ENCODE measurements at regions not wholly inside any gene's neighbourhood (a gene's known extent, or its start where the extent isn't known, plus 50 kb on each side); places are given as distances from the start of the nearest gene placed in this dataset.

DNA sequence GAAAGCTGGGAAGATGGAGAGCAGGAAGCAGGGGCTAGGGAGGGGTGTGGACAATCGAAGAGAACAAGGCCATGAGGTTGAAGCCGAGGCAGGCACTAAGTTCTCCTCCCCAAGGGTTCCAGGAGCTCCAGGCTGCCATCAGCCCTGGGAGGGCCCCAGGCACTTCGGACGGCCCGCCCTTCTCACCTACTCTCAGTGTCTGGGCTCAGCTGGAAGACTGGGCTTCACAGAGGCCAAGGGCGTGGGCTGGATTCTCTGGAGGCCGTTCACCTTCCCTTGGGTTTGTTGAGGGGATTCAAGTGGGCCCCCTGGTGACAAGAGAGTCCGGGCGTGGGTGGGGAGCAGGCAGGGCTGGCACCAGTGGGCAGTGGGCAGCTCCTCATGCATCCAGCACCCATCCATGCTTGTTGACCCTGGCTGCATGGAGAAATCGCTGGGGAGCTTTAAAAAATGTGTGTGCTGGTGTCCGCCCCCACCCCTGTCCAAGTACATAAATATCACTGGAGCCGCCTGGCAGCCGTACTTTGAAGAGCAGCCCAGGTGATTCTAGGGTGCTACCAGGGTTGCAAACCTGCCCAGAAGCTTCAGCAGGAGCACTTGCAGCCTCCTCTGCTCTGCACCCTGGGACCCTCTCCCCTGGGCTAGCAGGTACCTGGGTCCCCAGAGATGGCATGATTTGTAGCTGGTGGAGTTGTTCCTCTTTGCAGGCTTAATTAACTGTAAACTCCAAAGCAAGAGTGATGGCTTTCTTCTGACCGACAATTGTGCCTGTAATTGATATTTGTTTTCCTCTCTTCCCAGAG, 74.3 kb downstream of the RTL6 start:
- no peak for DNase-seq

DNA sequence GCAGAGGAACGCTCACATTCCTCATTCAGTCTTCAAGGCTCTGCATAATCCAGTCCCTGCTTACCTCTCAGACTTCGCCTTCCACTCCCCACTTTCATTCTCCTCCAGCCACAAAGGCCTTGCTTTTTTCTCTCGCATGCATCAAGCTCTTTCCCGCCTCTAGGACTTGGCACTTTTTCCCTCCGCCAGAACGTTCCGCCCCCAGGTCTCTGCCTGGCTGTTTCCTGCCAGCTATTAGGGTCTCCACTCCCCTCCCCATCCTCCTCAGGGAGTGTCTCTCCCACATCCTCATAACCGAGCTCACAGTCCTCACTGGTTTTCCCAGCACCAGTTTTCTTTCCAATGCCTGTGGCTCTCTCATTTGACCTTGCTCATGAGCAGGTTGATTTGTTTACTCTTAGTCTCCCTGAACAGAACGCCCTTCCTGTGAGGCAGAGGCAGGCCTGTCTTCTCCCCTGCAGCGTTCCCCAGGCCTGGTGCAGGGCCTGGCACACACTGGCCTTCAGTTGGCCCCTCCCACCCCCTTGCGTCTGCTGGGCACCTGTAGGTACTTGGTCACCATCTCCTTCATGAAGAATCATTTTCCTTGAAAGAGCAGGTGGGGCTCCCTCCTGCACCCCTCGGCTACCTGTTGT, 75.2 kb downstream of the RTL6 start:
- DNase-seq: no peak

DNA sequence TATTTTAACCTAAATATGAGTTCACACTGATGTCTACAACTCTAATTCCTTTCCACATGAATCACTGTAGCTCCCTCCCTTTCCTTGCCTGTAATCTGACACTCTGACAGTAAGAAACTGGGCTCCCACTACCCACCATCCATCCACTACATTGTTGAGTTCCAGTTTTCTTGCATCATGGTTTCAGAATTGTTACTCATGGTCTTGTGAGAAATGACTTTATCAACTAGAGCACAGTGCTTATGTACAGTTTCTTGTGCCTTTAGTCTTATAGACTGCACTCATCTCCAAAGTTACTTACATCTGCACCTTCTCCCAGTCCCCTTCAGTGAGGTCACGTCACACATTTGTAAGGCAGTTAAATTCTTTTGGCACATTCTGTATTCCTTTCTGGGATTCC, 78.6 kb downstream of the RTL6 start:
- DNase-seq: no peak

- DNase-seq: no peak
Observed at GRCh38 chr22:44413211-44413610, 84.8 kb downstream of the RTL6 start.

- DNase-seq: no peak
Observed at GRCh38 chr22:44412136-44412731, 85.8 kb downstream of the RTL6 start.

GRCh38 chr22:44411226-44412135, 86.6 kb downstream of the RTL6 start:
- DNase-seq: no peak

DNA sequence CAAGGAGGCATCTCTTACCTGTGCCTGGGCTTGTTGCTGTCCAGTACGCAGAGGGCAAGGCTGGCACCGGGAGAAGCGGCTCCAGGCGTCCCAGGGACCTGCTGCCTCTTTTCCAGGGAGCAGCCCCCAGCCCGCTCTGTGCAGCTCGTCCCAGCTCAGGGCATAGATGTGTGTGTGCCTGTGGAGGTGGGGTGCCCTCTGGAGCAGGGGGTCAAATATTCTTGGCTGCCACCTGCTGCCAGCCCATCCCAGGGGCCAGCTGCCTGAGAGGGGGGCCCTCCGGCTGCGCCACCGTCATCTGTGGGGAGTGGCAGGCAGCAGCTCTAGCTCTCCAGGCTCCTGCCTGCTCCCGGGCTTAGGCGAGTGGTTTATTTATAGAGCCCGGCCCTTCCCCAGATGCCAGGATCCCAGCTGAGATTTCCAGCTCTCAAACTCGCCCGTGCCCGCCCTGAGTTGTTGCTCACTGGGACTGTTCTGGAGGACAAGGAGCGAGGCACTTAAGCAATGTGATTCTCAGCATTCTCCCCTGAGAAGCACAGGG, 87.5 kb downstream of the RTL6 start:
- DNase-seq: no peak

- DNase-seq: no peak
Observed at GRCh38 chr22:44409974-44410316, 88.1 kb downstream of the RTL6 start.

- DNase-seq: no peak
Observed at GRCh38 chr22:44409211-44409973, 88.6 kb downstream of the RTL6 start.

DNA sequence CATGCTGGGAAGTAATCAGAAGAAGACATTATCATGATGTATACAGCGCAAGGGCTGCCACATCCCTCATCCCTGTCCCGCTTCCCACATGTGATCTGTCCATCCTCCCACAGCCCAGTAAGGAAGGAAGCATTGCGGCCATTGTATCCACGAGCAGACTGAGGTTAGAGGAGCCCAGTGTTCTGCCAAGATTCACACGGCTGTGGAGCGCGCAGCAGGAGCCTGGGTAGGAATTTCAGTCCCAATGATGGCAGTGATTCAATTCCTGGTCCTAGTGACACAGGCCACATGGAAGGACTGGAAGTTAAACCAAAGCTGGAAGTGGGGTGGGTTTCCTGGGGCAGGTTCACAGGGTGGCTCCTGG, 89.2 kb downstream of the RTL6 start:
- no peak for DNase-seq

- no peak for DNase-seq
Observed at GRCh38 chr22:44407987-44408828, 89.8 kb downstream of the RTL6 start.

DNA sequence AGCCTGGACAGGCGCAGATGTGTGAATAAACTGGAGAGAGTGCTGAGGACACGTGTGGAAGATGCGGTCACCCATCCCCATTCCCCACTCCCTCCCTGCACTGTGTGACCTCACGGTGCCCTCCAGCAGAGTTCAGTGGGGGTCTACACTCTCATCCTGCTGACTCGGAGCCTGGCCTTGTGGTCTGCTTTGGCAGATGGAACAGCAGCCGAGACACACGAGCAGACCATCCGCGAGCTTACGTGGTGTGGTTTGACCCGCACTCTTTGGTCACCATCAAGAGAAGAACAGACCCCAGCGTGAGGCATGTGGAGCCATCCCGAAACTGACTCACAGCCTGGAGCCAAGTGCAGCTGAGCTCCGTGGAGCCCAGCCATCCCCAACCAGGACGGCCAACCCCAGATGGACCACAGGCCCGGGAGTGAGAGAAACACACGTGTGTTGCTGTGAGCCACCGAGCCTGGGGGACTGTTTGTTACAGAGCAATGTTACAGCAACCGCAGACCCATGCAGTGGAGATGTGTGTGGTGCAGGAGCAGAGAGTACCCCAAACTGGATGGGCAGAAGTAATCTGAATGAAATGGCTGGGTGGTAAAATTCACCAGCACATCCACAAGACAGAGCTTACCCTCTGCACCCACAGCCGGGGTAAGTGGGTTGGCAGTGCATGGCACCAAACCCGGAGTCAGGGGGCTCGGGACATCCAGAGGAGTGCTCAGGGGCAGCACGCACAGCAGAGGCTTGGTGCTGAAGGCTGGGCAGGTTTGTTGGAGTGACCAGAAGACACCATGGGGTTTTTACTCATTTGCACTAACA, 90.7 kb downstream of the RTL6 start:
- DNase-seq: no peak

DNA sequence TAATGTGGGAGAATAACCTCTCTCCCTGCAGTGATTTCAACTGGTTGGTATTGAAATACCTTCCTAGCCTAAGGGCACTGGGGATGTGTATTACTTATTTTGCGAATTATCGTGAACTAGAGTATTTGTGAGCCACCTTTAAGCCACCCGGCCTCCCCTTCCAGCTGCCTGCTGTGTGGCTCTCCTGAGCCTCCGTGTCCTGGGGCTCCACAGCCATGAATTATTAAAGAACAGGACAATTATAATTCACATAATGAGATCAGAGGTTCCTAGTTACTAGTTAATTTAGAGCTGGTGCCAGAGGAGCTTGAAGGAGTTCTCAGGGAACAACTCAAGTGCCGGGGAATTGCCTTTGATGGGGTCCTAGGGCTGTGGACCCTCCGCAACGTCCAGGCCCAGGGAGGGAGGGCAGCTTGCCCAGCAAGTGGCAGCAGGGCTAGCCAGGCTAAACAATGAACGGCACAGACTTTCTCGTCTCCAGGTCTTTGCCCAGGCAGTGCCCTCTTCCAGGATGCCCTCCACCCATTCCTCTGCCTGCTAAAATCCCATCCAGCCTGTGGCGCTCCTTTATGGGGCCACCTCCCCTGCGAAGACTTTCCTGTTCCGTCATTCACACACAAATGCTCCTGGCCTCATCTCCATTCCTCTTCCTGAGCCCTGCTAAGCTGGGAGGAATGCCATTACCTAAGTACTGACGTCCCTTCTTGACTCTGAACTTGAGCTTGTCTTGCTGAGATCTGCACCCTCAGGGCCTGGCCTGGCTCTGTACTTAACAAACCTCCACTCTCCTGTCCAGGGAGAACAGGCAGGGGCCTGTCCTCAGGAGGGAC, 91.5 kb downstream of the RTL6 start:
- no peak for DNase-seq

DNA sequence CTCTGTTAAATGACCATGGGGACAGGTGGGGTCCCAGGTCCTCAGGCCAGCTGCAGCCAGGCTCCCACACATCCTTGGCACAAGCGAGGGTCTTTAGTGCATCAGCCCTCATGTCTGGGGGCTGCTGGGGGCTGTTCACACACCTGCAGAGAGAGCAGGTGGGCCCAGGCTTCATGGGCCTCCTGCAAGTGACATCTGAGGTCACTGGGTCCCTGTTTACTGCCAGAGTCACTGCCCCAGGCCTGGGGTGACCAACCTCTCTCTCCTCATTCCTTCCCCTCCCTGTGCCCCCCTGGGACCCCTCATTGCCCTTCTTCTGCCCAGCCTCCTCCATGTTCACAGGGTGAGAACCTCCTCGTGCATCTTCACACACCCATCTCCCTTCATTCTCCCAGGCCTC, 92.4 kb downstream of the RTL6 start:
- DNase-seq: no peak

DNA sequence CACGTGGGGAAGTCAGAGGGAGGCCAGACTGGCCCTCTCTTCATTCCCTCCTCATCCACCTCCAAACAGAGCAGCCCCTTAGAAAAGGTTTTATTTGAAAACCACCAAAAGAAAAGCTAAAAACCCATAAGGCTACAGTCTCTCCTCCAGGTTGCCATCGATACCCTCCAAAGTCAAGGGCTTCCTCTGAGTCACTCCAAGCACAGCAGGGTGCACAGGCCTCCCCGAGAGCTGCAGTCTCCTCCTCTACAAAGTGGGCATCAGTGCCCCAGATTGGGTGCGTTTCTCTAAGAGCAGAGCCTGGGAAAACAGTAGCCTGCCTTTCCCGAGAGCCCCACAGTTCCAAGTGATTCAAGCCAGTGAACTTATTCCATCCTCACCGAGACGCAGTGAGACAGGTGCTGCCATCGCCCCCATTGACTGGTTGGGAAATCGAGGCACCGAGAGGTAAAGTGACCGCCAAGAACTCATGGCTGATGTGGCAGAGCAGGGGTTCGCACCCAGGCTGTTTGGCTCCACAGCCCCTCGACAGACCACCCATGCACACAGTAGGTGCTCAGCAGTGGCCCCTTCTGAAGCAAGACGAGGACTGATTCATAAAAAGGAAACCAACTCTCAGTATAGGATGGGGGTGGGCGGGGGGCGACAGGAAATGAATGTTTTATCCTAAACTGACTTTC, 91.7 kb upstream of the SHISAL1 start:
- no peak for DNase-seq

DNA sequence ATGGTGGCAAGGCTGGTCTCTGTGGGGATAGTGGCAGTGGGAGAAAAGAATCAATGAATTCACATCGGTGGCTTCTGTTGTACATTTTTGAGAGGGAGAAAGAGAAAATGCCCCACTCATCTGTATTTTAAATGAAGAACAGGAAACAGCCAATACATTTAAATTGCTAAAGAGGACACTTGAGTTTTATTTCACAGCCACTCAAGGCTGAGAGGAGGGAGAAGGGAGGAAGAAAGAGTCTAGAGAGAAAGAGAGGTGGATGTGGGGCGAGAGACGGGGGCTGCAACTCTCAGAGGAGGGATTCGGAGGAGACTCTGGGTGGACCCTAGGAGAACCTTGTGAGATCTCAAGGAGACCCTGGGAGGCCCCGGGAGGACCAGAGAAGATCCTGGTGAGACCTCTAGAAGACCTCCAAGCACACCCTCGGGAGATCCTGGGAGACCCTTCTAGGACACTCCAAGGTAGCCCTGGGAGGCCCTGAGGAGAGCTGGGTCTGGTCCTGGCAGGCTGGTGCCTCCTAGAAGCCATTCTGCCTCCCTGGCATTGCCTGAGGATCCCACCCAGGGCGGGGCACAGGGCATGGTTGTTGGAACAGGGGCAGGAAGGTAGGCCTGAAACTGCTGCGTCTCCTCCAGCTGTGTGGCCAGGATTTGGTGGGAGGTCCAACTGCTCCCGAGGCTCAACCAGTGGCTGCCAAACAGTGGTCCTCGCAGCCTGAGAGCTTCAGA, 91.0 kb upstream of the SHISAL1 start:
- no peak for DNase-seq

- no peak for DNase-seq
Observed at GRCh38 chr22:44403166-44403565, 90.4 kb upstream of the SHISAL1 start.
